NCI-H1436 treated with DMSO at 0.1 percent for 48 hours (cell line): ENCODE measurements at regions not wholly inside any gene's neighbourhood (a gene's known extent, or its start where the extent isn't known, plus 50 kb on each side); places are given as distances from the start of the nearest gene placed in this dataset.

Source experiments
- DNase-seq: peaks from one replicate; lab custom pipeline; 2025; lab: John Stamatoyannopoulos, UW

DNA sequence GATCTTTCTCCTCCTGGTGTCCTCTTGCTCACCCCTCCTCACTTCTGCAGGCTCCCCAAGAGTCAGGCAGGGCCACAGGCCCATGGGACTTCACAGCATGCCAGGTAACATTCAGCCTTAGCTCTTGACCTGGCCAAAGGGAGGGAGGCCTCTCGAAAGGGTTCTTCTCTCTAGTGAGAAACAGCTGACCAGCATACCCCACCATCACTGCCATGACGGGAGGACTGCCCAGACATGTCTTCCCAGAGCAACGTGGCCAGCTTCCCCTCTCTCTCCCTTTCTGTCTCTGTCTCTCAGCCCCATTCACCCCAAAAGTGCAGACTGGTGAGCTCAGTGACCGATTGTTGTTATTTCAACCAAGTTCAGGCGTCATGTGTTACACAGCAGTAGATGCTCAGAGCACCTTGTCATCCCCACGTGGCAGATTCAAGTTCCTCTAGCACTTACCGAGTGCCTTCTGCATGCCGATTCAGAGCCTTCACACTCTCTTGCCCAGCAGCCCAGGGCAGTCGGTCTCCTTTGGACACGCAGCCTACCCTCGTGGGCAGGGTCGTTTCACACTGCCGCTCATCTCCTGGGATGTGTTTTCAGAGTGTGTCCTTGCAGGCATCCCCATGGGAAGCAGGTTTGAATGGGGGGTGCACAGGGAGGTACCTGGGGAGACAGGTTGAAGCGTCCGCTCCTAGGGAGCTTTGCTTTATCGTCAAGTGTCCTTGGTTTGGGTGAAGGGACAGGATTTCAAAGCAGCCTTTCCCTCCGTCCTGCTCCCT lies 259.9 kb downstream of the NDUFA10 start:
- DNase-seq, result no peak

DNA sequence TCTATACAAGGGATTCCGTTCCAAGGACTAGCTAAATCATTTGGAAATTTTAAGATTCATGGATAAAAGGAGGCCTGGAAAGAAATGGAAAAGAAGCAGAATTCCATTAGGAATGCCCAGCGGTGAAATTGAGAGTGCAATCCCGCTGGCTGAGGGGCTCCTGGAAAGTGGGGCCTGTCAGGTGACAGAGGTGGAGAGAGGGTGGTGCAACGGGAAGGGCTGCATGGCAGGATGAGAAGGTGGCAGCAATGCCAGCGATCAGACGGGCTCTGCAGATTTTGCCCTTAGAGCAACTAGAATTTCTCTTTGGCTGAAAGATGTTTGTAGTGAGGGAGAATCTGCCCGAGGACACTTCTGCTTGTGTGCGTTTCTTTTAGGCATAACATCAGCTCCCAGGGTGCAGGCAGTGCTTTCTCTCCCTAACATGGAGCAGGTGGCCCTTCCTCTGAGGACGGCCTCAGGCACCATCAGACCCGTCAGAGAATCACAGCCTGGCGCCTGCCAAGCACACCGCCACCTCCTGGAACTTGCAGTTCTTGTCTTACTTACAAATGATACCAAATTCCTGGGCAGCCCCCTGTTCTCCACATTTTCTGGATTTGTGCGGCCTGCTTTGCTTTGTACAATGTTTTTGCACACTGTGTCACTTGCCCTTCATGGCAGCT lies 261.6 kb downstream of the NDUFA10 start:
- no peak for DNase-seq

DNA sequence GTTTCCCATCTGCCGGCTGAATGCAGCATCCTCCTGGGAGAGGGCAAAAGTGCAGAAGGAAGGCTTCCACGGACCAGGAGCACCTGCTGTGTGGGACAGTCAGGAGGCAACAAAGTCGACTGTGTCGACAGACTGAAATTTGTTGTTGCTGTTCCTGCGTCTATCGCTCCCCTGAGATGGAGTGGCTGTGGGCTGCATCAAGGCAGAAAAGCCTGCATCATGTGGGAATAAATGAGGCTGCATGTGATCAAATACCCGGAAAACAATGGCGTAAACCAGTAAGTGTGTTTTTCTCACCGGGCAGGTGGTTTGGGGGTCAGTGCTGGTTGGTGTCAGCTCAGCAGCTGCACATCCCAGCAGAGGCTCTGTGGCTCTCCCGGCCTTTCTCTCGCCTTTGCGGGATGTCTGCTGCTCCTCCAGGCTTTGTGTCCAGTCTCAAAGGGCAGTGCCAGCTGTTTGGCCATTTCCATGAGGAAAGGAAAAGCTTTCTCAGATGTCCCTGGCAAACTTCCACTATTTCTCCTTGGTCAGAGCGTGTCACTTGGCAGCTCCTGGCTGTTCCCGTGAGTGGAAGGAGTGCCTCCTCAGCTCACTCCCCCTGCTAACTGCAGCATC lies 262.4 kb downstream of the NDUFA10 start:
- DNase-seq, result no peak

GRCh38 chr2:239762106-239762505 lies 263.0 kb downstream of the NDUFA10 start:
- DNase-seq, result no peak

DNA sequence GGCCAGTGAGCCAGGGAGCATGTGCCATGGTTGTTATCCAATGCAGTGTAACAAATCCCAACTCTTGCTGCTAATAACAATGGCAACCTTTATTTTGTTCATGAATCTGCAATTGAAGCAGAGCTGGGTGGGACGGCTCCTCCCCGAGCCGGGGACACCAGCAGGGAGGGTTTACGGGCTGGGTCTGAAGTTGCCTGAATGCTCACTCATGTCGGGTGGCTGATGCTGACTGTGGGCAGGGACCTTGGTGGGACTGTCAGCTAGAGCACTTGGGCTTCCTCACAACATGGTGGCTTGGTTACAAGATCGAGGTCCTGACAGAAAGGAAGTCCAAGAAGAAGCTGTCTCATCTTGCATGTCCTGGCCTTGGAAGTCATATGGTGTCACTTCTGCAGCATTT lies 264.5 kb downstream of the NDUFA10 start:
- no peak for DNase-seq

DNA sequence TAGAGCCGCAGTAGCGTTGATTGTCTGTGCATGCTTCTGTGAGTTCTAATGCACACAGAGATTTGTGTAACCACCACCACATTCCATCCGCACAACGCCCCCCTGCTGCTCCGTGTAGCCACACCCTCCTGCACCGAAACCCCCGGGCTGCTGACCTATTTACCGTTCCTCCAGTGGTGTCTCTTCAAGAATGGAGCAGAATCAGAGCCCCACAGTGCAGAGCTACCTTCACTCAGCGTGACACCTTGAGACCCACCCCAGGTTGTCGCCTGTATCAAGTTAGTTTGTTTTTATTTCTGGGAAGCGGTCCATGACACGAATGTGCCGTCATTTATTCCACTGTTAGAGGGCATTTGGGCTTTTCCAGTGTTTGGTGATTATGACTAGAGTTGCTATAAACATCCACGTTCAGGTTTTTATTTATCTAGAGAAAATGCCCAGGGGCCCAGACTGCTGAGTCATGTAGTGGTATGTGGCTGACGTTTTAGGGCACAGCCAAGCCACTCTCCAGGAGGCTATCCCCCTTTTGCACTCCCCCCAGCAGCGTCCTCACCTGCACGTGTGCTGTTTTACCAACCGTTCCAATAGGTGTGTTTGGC lies 266.8 kb downstream of the NDUFA10 start:
- no peak for DNase-seq

DNA sequence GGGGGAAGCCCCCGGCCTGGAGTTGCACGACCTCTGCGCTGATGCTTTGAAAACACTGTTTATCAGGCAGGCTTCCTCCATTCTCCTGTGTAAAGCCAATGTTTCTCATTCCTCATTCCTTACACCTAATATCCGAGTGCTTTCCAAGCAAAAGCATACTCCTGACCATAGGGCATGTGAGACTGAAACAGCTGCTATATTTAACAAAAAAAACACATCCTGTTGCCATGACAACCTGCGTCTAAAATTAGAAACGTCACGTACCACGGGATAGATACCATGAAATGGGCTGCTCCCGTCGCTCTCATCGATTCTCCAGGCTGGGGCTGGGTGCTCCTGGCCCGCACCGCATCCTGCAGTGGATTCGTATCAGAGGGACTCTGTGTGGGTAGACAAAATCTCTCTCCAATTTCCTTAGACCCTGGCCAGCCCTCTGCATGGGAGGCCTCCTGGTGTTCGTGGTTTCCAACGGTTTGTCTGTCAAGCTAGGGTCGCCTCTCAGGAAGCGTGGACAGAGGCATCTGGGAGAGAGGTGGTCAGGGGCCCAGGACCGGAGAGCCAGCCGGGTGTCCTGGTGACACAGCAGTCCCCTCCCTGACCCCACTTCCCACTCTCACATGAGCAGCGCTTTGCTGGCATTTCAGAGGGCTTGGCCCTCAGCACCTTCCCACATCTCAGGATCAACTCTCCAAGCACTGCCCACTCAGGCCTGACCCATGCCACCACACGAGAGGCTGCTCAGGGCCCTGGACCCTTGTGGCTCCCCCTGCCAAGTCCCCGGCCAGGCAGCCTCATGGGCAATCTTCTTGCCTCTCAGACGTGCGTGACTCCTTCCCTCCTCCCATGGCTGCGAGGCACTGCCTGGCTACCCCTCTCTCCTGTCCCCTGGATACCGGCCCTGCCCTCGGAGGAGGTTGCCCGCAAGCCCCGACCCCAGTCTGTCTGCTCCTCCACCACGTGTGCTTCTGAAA lies 268.1 kb downstream of the NDUFA10 start:
- DNase-seq, result no peak

DNA sequence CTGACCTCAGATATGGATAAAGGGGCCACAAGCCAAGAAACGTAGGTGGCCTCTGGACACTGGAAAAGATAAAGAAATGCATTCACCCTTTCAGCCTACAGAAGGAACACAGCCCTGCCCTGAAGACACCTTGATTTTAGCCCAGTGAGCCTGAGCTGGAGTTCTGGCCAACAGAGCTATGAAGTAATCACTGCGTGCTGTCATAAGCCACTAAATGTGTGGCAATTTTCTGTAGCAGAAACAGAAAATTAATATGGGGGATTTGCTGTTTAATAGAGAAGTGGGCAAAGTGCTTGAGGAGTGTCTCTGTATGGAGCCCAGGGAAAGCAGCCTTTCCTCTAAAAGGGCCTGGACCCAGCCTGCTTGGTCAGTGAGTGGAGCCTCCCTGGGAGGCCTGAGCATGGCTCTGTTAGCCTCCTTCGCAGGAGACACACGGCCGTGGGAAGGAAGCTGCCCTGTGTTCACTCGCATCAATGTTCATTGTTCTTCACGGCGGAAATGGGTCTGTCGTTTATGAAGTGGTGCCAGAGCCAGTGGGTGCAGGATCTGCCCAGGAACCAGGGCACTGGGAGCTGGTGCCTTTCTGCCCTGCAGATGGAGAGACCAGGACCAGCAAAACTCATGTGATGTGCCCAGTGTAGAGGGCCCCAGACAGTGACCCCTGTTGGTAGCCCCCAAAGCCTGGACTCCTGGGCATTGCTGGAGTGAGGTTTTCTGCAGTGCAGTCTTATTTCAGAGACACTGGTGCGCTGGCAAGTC lies 268.9 kb downstream of the NDUFA10 start:
- no peak for DNase-seq

DNA sequence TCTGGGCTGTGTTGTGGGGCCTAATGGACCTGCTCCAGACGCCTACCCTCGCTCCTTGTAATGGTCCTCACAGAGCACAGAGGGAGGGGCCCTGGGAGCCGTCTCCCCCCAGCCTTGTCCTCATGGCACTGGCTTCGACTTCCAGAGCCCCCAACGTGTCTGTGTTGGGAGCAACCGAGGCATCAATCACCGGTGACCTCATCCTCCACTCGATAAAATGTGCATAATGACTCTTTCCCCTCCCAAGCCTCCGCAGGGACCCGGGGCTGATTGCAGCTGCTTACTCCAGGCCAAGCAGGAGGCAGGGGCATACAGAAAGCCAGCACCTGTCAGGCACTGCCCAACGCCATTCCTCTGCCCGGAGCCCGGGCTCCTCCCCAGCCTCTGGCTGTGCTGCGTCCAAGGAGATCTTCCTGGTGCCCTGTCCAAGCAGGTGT lies 271.7 kb downstream of the NDUFA10 start:
- no peak for DNase-seq

DNA sequence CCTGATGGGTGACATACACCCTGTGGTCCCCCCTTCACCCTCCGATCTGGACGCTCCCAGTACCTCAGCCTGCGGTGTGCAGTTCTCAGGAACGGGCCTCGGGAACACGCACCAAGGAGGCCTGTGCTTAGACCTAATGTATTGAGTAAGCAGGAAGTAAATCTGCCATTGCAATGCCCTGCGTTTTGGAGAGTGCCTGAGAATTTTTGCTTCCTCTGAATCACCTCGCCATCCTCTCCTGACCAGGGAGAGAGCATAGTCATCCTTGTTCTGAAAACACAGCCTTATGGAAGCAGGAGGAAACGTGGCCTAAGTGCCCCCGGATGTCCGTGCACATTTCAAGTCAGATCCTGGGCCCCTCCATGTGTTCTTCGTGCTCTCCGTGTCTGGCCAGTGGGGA lies 272.2 kb downstream of the NDUFA10 start:
- no peak for DNase-seq

- DNase-seq, result no peak
These were observed 273.3 kb downstream of the NDUFA10 start for GRCh38 chr2:239751679-239752355.

DNA sequence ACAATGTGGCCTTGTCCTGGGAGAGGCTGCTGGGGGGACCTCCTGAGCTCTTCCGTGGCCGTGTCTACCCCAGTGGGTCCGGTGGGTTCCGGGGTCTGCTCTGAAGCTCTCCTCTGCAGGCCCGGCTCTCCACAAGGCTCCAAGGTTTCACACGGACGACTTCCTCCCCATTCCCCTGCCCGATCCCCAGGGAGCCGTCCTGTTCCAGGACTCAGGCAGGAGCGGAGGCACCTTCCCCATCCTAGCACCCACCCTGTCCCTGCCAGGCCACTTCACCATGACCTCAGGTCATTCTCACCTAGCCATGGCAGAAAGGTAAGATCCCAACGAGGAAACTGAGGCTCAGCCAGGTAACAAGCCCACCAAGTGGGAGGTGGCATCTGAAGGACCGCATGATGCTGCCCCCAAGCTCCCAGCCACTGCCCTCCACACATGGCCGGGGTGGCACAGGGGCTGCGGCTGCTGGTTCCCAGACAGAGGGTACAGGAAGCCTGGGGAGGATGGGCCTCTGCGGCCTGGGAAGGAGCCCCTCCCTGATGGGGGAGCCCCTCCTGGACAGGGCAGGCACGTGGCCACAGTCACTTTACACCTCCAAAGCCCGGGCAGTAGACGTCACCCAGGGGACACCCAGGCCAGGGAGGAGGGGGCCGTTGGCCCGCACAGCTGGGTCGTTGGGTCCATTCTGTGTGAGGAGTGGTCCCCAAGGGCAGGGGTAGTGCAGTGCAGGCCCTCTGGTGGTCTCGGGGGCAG lies 274.0 kb downstream of the NDUFA10 start:
- no peak for DNase-seq

DNA sequence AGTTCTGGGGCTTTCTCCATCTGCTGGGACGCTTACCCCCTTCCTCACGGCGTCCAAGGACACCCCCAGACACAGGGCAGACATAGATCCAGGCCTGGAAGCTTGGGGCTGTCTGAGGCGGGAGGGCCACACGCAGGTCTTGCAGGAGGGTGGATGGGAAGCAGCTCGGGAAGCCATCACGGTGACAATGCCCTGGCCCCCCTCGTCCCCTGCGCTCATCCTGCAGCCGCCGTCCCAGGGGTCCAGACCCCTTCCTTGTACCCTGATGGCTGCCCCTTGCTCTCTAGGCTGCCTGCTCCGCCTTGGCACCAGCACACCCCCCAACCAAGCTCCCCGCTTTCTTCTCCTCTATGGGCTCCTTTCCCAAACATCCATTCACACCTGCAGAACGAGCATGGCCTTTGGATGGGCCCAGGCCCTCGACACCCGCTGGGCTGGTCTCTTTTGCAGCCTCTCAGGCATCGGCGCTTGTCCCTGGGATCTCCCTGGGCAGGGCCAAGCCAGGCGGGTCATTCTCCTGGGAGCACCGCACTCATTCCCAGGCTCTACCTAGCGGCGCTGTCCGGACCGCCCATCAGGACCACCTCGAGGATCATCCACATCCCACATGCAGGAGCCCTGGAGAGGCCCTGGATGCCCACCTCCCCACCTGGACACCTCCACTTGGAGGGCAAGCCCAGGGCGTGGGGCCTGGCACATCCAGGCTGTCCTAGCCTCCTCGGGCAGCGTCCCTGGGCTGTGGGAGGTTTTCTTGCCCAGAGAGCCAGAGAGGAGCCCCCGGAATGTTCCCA lies 274.9 kb downstream of the NDUFA10 start:
- DNase-seq, result no peak

- no peak for DNase-seq
These were observed 275.8 kb downstream of the NDUFA10 start for GRCh38 chr2:239749272-239749873.

- no peak for DNase-seq
These were observed 276.3 kb downstream of the NDUFA10 start for GRCh38 chr2:239748811-239749210.

DNA sequence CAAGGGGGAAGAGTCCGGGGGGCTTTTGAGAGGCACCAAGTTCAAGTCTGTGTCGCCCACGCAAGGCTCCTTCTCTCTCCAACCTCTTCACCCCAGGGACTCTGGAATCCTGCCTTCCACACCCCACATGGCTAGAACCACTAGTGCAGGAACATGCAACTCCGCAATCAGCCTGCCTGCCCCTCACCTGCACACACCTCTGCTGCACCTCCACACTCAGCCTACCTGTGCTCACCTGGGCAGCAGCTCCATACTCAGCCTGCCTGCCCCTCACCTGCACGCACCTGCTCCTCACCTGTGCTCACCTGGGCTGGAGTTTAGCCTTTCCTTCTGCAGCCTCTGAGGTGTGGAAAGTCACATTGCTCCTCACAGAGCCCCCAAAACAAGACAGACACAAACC lies 277.4 kb downstream of the NDUFA10 start:
- no peak for DNase-seq

GRCh38 chr2:239747274-239747673 lies 277.9 kb downstream of the NDUFA10 start:
- DNase-seq, result no peak

GRCh38 chr2:239746559-239747246 lies 278.4 kb downstream of the NDUFA10 start:
- DNase-seq, result no peak
